HEK293T (cell line): ENCODE measurements at regions not wholly inside any gene's neighbourhood (a gene's known extent, or its start where the extent isn't known, plus 50 kb on each side); places are given as distances from the start of the nearest gene placed in this dataset.
"Not testable (repeated sequence)": the region's sequence is repeated elsewhere in the genome, so short reads cannot be mapped to it uniquely, and the experiment has no call there.

Source experiments
- BHLHE40 ChIP-seq: fragments of 450-650 bp; IDR thresholded peaks from 2 replicates; pipeline ENCODE4 v1.6.1; 2016; ENCODE audit warnings: mild to moderate bottlenecking, moderate library complexity, borderline replicate concordance
- FOXK2 ChIP-seq: fragments of 450-650 bp; IDR thresholded peaks from 2 replicates; pipeline ENCODE4 v1.6.1; 2016; ENCODE audit warnings: mild to moderate bottlenecking
- ZNF384 ChIP-seq: fragments of 450-650 bp; IDR thresholded peaks from 2 replicates; pipeline ENCODE4 v1.6.1; 2016

GRCh38 chr21:10449451-10449850, 71.9 kb upstream of the TPTE start:
- not testable (repeated sequence) for TF ChIP-seq FOXK2, ZNF384, BHLHE40
